B cell (primary cell): ENCODE measurements at regions not wholly inside any gene's neighbourhood (a gene's known extent, or its start where the extent isn't known, plus 50 kb on each side); places are given as distances from the start of the nearest gene placed in this dataset.

Source experiments
- ATAC-seq: fragments of 200-7000 bp; cut with Tn5 transposase; one replicate; pipeline ENCODE4 v1.10.0; 2021; ENCODE audit warnings: low read depth, mild to moderate bottlenecking, moderate number of reproducible peaks, moderate library complexity
- CTCF ChIA-PET: fragments of 350-600 bp; sonication (Branson Sonifier 250); formaldehyde crosslinking; loops from one replicate; lab custom pipeline; 2021; ENCODE audit warnings: antibody characterized with exemption, inconsistent platforms; lab: Charles Lee
- POLR2A ChIA-PET: fragments of 350-600 bp; sonication (Branson Sonifier 250); formaldehyde crosslinking; loops from one replicate; lab custom pipeline; 2021; ENCODE audit warnings: antibody characterized with exemption; lab: Charles Lee
- DNase-seq: peaks from one replicate; pipeline ENCODE4 v3.0.0; 2013
- H2AFZ ChIP-seq: 2 replicates; pipeline ENCODE4 v1.6.1; 2012; ENCODE audit warnings: mild to moderate bottlenecking, low read depth, low read length; ENCODE audit not compliant: insufficient read depth, poor library complexity, severe bottlenecking
- H3K27ac ChIP-seq, 2 donors: 1 replicate in 1 of 2; 2 replicates in 1 of 2; pipeline ENCODE4 v1.5.1; 2012 to 2013; ENCODE audit warnings: low read length in 2 of 2, mild to moderate bottlenecking in 2 of 2, moderate library complexity in 1 of 2
- H3K27me3 ChIP-seq, 4 experiments: fragments of 200-600 bp in 1 of 4; sonication (generic) in 1 of 4; replicated peaks in 1 of 4; 1 replicate in 2 of 4; 2 replicates in 2 of 4; pipeline versions ENCODE4 v1.6.1 to v1.7.0; 2013 to 2016; ENCODE audit warnings: low read length in 3 of 4, mild to moderate bottlenecking in 2 of 4, mixed read lengths in 1 of 4, moderate library complexity in 1 of 4; ENCODE audit not compliant: insufficient read depth in 4 of 4, control insufficient read depth in 3 of 4; ENCODE audit errors: control extremely low read depth in 1 of 4
- H3K36me3 ChIP-seq, 2 experiments: replicated peaks in 1 of 2; 1 replicate in 1 of 2; 2 replicates in 1 of 2; pipeline versions ENCODE4 v1.6.1 to v1.7.1; 2013; ENCODE audit warnings: low read length in 1 of 2; ENCODE audit not compliant: insufficient read depth in 2 of 2, control insufficient read depth in 1 of 2; ENCODE audit errors: control extremely low read depth in 1 of 2, extremely low read depth in 1 of 2
- H3K4me1 ChIP-seq, 2 donors: fragments of 200-600 bp in 1 of 2; sonication (generic) in 1 of 2; 1 replicate in 1 of 2; 2 replicates in 1 of 2; pipeline versions ENCODE4 v1.5.1 to v1.6.1; 2013 to 2017; ENCODE audit warnings: low read length in 2 of 2; ENCODE audit not compliant: control insufficient read depth in 2 of 2, insufficient read depth in 2 of 2
- H3K4me2 ChIP-seq: replicated peaks from 2 replicates; pipeline ENCODE3; 2012; ENCODE audit warnings: mild to moderate bottlenecking, low read depth, low read length; ENCODE audit not compliant: poor library complexity, severe bottlenecking
- H3K4me3 ChIP-seq, 5 experiments: fragments of 200-600 bp in 1 of 5; sonication (generic) in 1 of 5; 1 replicate in 3 of 5; 2 replicates in 2 of 5; pipeline versions ENCODE4 v1.5.1 to v1.7.0; 2011 to 2016; ENCODE audit warnings: low read length in 4 of 5, mild to moderate bottlenecking in 4 of 5, low read depth in 2 of 5, control low read depth in 1 of 5, moderate library complexity in 1 of 5; ENCODE audit not compliant: insufficient read depth in 1 of 5; ENCODE audit errors: control extremely low read depth in 1 of 5, extremely low read depth in 1 of 5
- H3K79me2 ChIP-seq: fragments of 200-600 bp; sonication (generic); one replicate; pipeline ENCODE4 v1.6.0; 2016; ENCODE audit warnings: low read length; ENCODE audit not compliant: control insufficient read depth, insufficient read depth
- H3K9ac ChIP-seq: fragments of 200-600 bp; sonication (generic); 2 replicates; pipeline ENCODE4 v1.6.1; 2017; ENCODE audit warnings: mild to moderate bottlenecking, low read length, moderate library complexity
- H3K9me3 ChIP-seq, 3 donors: one replicate each; pipeline versions ENCODE4 v1.6.1 to v1.7.1; 2013; ENCODE audit warnings: low read length in 2 of 3; ENCODE audit not compliant: control insufficient read depth in 2 of 3, insufficient read depth in 1 of 3; ENCODE audit errors: control extremely low read depth in 1 of 3
- H4K20me1 ChIP-seq: 2 replicates; pipeline ENCODE4 v1.6.0; 2012; ENCODE audit warnings: mild to moderate bottlenecking, low read length; ENCODE audit not compliant: insufficient read depth, control insufficient read depth, poor library complexity, severe bottlenecking
- H3K27ac Mint-ChIP-seq: one replicate; pipeline ENCODE4 v1.8.0; 2021; ENCODE audit warnings: mixed read lengths
- H3K27me3 Mint-ChIP-seq: one replicate; pipeline ENCODE4 v1.8.0; 2021; ENCODE audit warnings: mixed read lengths
- H3K4me1 Mint-ChIP-seq: one replicate; pipeline ENCODE4 v1.8.0; 2021; ENCODE audit warnings: mixed read lengths
- H3K4me3 Mint-ChIP-seq: one replicate; pipeline ENCODE4 v1.8.0; 2021; ENCODE audit warnings: mixed read lengths
- H3K9me3 Mint-ChIP-seq: one replicate; pipeline ENCODE4 v1.8.0; 2022; ENCODE audit warnings: mixed read lengths; ENCODE audit not compliant: insufficient read depth
- CTCF ChIP-seq: fragments of 200-600 bp; IDR thresholded peaks from one replicate; pipeline ENCODE4 v1.8.0; 2022; ENCODE audit warnings: antibody characterized with exemption, mild to moderate bottlenecking
- EZH2 ChIP-seq: IDR thresholded peaks from 2 replicates; pipeline ENCODE4 v1.6.1; 2012; ENCODE audit warnings: borderline replicate concordance, low read depth, mild to moderate bottlenecking, moderate library complexity, low read length; ENCODE audit not compliant: insufficient read depth, poor library complexity, severe bottlenecking
- WGBS: methylation state at CpG from one replicate; pipeline ENCODE4 v1.1.5; 2013; ENCODE audit warnings: missing lambda C conversion rate; ENCODE audit not compliant: insufficient coverage; 5-methylcytosine and 5-hydroxymethylcytosine counted together
- intact Hi-C: fragments of 100-400 bp; cut with micrococcal nuclease; formaldehyde crosslinking; loops from one replicate; pipeline ENCODE4 v1.10.0; 2022

- DNase-seq, result no peak
- 85% methylated on average over 2 of the region's 2 CpGs for WGBS
These were observed 207.2 kb downstream of the C7orf25 start for GRCh38 chr7:42704710-42705109.

GRCh38 chr7:42702647-42703046 is 209.2 kb downstream of the C7orf25 start:
- DNase-seq, result no peak
- no peaks in the 10 kb centered on the region for H3K9me3 Mint-ChIP-seq
- ChIA-PET CTCF (no interaction called here), POLR2A (no interaction called here)
- no peaks in the 10 kb centered on the region for H3K36me3 ChIP-seq
- peaks cover 0 to 3% (median 0%) of the 10 kb centered on the region in 3 donors for H3K9me3 ChIP-seq
- no CpG with 5 or more reads among the region's 1 CpG for WGBS
- H3K27me3 ChIP-seq, result no peaks in the 10 kb centered on the region
- H3K9ac ChIP-seq, result no peak overlapping the region
- H3K27ac Mint-ChIP-seq, result no peak overlapping the region
- H3K4me3 Mint-ChIP-seq, result no peak overlapping the region
- no peaks in the 10 kb centered on the region for H3K4me1 Mint-ChIP-seq
- H2AFZ ChIP-seq, result no peak overlapping the region
- H3K4me2 ChIP-seq, result no peak overlapping the region
- ATAC-seq, result no peak
- H3K79me2 ChIP-seq, result no peaks in the 10 kb centered on the region
- intact Hi-C loops, result no loop called here
- H3K4me1 ChIP-seq, result no peaks in the 10 kb centered on the region
- no peaks in the 10 kb centered on the region for H3K27me3 Mint-ChIP-seq
- H3K4me3 ChIP-seq, result no peak overlapping the region
- no peak overlapping the region for H3K27ac ChIP-seq
- TF ChIP-seq CTCF (no peak), EZH2 (no peak)
- no peaks in the 10 kb centered on the region for H4K20me1 ChIP-seq

More at GRCh38 chr7:42704710-42705109, 207.2 kb downstream of the C7orf25 start:
- no peak overlapping the region for H3K27ac ChIP-seq
- Mint-ChIP-seq H3K27me3 (no peaks in the 10 kb centered on the region), H3K9me3 (no peaks in the 10 kb centered on the region), H3K4me3 (no peak overlapping the region), H3K4me1 (no peaks in the 10 kb centered on the region), H3K27ac (no peak overlapping the region)
- no peak overlapping the region for H3K4me2 ChIP-seq
- no peaks in the 10 kb centered on the region for H3K79me2 ChIP-seq
- no peak overlapping the region for H3K9ac ChIP-seq
- intact Hi-C loops, result no loop called here
- H4K20me1 ChIP-seq, result no peaks in the 10 kb centered on the region
- H3K9me3 ChIP-seq, result peaks cover 0 to 3% (median 0%) of the 10 kb centered on the region in 3 donors
- H3K27me3 ChIP-seq, result no peaks in the 10 kb centered on the region
- H2AFZ ChIP-seq, result no peak overlapping the region
- no peaks in the 10 kb centered on the region for H3K36me3 ChIP-seq
- no peak overlapping the region for H3K4me3 ChIP-seq
- CTCF ChIA-PET, result no interaction called here
- POLR2A ChIA-PET, result no interaction called here
- no peak for ATAC-seq
- no peak for TF ChIP-seq EZH2
- TF ChIP-seq CTCF, result no peak
- no peaks in the 10 kb centered on the region for H3K4me1 ChIP-seq
